HFFc6 (cell line): ENCODE measurements at regions not wholly inside any gene's neighbourhood (a gene's known extent, or its start where the extent isn't known, plus 50 kb on each side); places are given as distances from the start of the nearest gene placed in this dataset.
A peak's percentile ranks its signal among the peaks of the same experiment; 100 is the strongest.

ENCODE experiments used
- DNase-seq: peaks from one replicate; pipeline ENCODE4 v3.0.0-alpha.2; 2018
- H3K27ac Mint-ChIP-seq: 2 replicates; pipeline ENCODE4 v1.8.0; 2020; ENCODE audit warnings: mild to moderate bottlenecking, mixed read lengths
- H3K27me3 Mint-ChIP-seq: 2 replicates; pipeline ENCODE4 v1.8.0; 2021; ENCODE audit warnings: mild to moderate bottlenecking, moderate library complexity, mixed read lengths; ENCODE audit not compliant: insufficient read depth
- H3K36me3 Mint-ChIP-seq: 2 replicates; pipeline ENCODE4 v1.8.0; 2021; ENCODE audit warnings: low read depth, mixed read lengths
- H3K4me1 Mint-ChIP-seq: 2 replicates; pipeline ENCODE4 v1.8.0; 2020; ENCODE audit warnings: low read depth, mixed read lengths
- H3K4me3 Mint-ChIP-seq: 2 replicates; pipeline ENCODE4 v1.8.0; 2020; ENCODE audit warnings: mild to moderate bottlenecking, moderate library complexity, mixed read lengths
- H3K9me3 Mint-ChIP-seq: 2 replicates; pipeline ENCODE4 v1.8.0; 2020; ENCODE audit warnings: mild to moderate bottlenecking, mixed read lengths
- TF ChIP-seq, protein P1 (sequence below): fragments of 200-600 bp; sonication (generic); IDR thresholded peaks from 2 replicates; pipeline ENCODE4 v1.5.0; 2021; ENCODE audit warnings: antibody characterized with exemption, mild to moderate bottlenecking

DNA sequence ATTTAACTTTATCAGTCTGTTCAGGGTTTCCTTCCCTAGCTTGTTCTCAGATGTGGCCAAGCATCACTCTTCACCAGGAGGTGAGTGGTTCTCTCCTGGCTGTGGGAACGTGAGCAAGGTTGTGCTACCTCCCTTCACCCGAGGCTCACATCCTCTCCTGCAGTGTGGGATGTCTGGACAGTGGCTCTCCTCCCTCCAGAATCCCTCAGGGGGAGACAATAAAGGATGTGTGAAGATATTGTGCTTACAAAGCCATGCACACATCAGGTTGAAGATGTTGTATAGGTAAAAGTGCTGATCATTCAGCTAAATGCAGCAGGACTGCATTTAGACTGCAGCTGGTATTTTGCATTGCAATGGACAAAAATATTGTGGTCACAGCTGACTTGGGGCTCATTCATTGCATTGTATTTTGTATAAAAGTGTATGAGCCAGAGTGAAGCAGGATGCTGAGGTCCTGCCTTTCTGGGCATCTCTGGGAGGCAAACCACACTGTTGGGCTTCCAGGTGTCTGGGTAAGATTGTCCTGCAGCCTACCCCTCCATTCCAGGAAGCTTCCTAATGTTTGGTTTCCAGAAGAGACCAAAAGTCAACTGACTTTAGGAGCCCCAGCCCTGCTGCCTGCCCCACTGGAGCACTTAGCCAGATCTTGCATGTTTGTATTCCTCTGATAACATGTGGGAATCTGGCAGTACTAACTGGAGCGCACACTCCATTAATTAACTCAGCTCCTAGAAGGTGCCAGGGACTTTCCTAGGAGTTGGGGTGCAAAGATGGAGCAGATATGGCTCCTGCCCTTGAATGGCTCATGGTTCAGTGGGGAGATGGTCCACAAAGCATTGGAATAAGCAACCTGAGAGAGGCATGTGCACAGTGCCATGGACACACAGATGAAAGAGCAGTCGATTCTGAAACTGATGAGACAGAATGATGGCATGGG lies 292.5 kb upstream of the ZNF32 start:
- Mint-ChIP-seq H3K4me1 (peaks cover 42% of the 10 kb centered on the region), H3K4me3 (peak overlapping the region; percentile 17; the same call in 1 of the 2 replicates)
- no peak for DNase-seq

DNA sequence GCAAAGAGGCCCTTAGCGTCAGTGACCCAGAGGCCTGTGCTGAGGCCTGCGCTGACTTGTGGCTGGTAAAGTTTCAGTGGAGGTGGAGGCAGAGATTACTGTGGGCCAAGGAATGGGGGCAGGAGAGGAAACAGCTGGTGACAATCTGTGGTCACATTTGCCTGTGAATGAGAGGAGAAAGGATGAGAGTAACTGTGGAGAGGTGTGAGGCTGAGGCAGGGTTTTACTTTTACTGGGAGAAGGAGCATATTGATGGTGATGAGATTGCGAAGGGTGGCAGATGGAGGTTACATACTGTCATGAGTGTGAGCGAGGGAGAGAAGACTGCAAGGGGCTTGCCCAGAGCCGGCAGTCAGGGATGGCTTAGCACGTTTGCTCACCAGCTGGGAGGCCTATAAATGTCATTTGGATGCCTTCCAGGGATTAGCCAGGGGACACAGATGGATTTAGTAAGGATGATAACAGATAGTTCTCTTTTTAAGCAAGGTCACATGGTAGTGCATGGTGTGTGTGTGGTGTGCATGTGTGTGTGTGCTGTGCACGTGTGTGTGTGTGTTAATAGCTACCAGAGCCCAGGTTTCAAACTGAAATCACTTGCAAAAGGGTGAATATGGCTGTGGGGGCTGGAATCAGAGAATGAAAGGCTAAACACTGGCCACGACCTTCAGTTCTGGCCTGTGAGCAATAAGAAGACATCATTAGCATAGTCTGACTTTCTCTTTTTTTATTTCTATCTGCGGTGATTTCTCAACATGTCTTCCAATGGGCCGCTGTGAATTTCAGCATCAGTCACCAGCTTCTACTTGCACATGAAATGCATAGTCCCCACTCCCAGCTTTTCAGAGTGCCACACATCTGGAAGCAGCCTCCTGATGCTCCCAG lies 291.5 kb upstream of the ZNF32 start:
- DNase-seq: peak; percentile 15
- Mint-ChIP-seq H3K36me3 (peaks cover 18% of the 10 kb centered on the region), H3K4me1 (peaks cover 42% of the 10 kb centered on the region), H3K27ac (peak overlapping the region; percentile 30), H3K9me3 (no peaks in the 10 kb centered on the region; the same call in 1 of the 2 replicates), H3K27me3 (no peaks in the 10 kb centered on the region), H3K4me3 (peak overlapping the region; percentile 9)
- TF ChIP-seq, protein P1, sequence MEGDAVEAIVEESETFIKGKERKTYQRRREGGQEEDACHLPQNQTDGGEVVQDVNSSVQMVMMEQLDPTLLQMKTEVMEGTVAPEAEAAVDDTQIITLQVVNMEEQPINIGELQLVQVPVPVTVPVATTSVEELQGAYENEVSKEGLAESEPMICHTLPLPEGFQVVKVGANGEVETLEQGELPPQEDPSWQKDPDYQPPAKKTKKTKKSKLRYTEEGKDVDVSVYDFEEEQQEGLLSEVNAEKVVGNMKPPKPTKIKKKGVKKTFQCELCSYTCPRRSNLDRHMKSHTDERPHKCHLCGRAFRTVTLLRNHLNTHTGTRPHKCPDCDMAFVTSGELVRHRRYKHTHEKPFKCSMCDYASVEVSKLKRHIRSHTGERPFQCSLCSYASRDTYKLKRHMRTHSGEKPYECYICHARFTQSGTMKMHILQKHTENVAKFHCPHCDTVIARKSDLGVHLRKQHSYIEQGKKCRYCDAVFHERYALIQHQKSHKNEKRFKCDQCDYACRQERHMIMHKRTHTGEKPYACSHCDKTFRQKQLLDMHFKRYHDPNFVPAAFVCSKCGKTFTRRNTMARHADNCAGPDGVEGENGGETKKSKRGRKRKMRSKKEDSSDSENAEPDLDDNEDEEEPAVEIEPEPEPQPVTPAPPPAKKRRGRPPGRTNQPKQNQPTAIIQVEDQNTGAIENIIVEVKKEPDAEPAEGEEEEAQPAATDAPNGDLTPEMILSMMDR: no peak

More for the DNA sequence above, 292.5 kb upstream of the ZNF32 start:
- peaks cover 9% of the 10 kb centered on the region for H3K36me3 Mint-ChIP-seq
- TF ChIP-seq, protein P1: no peak
- no peaks in the 10 kb centered on the region; the same call in 1 of the 2 replicates for H3K9me3 Mint-ChIP-seq
- no peak overlapping the region for H3K27ac Mint-ChIP-seq
- no peaks in the 10 kb centered on the region for H3K27me3 Mint-ChIP-seq

DNA sequence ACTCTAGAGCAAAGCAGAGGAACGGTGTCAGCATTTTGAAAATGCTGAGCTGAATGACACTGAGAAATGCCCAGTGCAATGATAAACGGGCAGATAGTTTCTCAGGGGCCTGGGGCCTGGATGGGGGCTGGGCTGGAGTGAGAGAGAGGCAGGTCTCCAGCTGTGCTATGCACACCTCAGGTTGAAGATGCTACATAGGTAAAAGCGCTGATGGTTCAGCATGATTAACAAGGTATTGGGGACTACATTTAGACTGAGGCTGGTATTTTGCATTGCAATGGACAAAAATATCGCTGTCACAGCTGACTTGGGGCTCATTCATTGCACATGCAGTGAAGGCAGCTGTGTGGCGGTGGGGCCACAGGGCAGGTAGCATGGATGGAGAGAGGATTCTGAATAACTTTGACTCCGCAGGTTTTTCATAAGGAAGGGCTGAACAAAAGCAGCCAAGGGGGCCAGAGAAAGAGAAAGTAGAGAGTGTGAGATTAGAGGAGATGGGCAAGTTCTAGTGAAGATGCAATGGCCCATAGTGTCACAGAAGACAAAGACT lies 290.8 kb upstream of the ZNF32 start:
- H3K4me1 Mint-ChIP-seq: peaks cover 42% of the 10 kb centered on the region
- no peak for DNase-seq
- H3K9me3 Mint-ChIP-seq: no peaks in the 10 kb centered on the region; the same call in 1 of the 2 replicates
- H3K27ac Mint-ChIP-seq: no peak overlapping the region
- no peaks in the 10 kb centered on the region for H3K27me3 Mint-ChIP-seq
- H3K4me3 Mint-ChIP-seq: peak overlapping the region; percentile 9
- TF ChIP-seq, protein P1: no peak
- peaks cover 21% of the 10 kb centered on the region for H3K36me3 Mint-ChIP-seq

DNA sequence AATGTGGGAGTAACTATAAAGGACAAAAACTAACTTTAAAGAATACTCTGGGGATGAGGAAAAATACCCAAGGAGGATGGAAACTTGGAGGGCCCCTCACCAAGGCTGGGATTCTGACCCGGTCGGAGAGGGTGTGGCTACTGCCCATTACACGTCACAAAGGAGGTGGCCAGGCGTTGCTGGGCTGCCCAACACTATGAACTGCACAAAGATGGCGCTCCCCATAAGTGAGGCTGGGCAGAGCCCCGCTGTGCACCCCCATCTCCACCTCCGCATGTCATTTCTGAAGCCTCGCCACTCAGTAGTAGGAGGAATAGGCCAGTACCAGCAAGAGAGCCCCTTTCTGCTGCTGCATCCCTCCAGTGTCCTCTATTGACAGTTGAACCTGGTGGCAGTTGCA lies 290.1 kb upstream of the ZNF32 start:
- TF ChIP-seq, protein P1: no peak
- no peak for DNase-seq
- H3K36me3 Mint-ChIP-seq: peaks cover 21% of the 10 kb centered on the region
- no peaks in the 10 kb centered on the region for H3K27me3 Mint-ChIP-seq
- peaks cover 46% of the 10 kb centered on the region for H3K4me1 Mint-ChIP-seq
- no peaks in the 10 kb centered on the region; the same call in 1 of the 2 replicates for H3K9me3 Mint-ChIP-seq
- H3K4me3 Mint-ChIP-seq: no peak overlapping the region
- no peak overlapping the region for H3K27ac Mint-ChIP-seq

DNA sequence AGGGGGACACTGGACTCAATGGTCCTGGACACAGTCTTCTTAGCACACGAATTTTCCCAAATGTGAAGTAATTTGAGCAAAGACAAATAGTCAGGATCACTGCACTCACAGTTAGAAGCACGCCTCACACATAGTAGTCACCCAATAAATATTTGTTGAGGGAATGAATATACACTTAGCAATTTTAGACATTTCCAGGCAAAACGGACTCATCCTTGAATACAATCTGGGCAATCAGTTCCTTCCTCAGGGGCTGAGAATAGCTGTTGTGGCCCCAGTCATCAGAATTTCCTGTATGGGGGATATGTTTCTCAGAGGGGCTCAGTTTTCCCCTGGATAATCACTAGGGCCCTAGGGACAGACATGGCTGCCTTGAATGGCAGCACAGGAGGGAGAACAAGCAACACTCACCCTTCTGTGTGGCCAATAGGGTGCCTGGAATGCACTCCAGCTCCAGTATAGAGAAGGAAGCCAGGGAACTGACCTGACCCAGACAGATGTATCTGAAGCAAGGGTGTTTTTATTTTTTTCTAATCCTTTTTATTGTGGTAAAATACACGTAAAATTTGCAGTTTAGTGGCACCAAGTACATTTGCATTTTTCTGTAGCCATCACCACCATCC lies 282.7 kb upstream of the ZNF32 start:
- Mint-ChIP-seq H3K4me3 (peak overlapping the region; percentile 53; the same call in 1 of the 2 replicates), H3K4me1 (peaks cover 58% of the 10 kb centered on the region), H3K9me3 (no peaks in the 10 kb centered on the region), H3K27ac (peak overlapping the region; percentile 94), H3K36me3 (peaks cover 12% of the 10 kb centered on the region; the same call in 1 of the 2 replicates), H3K27me3 (no peaks in the 10 kb centered on the region)
- TF ChIP-seq, protein P1: no peak
- peak; percentile 87 for DNase-seq
